ENCODE measurements at regions not wholly inside any gene's neighbourhood (a gene's known extent, or its start where the extent isn't known, plus 50 kb on each side); places are given as distances from the start of the nearest gene placed in this dataset.
A peak's percentile ranks its signal among the peaks of the same experiment; 100 is the strongest.

GRCh38 chrX:69286565-69286906 is 121.3 kb upstream of the PJA1 start:
- ChIA-PET CTCF (interaction anchor here (1.0 kb wide), 1 partner anchor 458 kb away, joined by 4 read pairs; the partner anchor contains the start of gene EFNB1), POLR2A (ENCODE audit: low non-redundant PET) (interaction anchor here (0.6 to 0.8 kb wide), 2 partner anchors 458 to 846 kb away, joined by 3 read pairs; partner anchors contain the start of gene EFNB1)
- TF ChIP-seq EZH2 (IDR thresholded peaks at IDR 0.05; ENCODE audit: borderline replicate concordance, low read depth, low read length, poor library complexity, severe bottlenecking): no peak
- TF ChIP-seq, protein P1, sequence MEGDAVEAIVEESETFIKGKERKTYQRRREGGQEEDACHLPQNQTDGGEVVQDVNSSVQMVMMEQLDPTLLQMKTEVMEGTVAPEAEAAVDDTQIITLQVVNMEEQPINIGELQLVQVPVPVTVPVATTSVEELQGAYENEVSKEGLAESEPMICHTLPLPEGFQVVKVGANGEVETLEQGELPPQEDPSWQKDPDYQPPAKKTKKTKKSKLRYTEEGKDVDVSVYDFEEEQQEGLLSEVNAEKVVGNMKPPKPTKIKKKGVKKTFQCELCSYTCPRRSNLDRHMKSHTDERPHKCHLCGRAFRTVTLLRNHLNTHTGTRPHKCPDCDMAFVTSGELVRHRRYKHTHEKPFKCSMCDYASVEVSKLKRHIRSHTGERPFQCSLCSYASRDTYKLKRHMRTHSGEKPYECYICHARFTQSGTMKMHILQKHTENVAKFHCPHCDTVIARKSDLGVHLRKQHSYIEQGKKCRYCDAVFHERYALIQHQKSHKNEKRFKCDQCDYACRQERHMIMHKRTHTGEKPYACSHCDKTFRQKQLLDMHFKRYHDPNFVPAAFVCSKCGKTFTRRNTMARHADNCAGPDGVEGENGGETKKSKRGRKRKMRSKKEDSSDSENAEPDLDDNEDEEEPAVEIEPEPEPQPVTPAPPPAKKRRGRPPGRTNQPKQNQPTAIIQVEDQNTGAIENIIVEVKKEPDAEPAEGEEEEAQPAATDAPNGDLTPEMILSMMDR (conservative IDR thresholded peaks at IDR 0.05; ENCODE audit: low read depth, low read length): no peak
- Histone ChIP-seq H3K27me3 (replicated peaks; ENCODE audit: insufficient read depth, low read depth, low read length, poor library complexity) (no peaks in the 10 kb centered on the region), H3K4me1 (ENCODE audit: insufficient read depth, low read length, poor library complexity, severe bottlenecking) (peaks cover 76% of the 10 kb centered on the region), H3K36me3 (ENCODE audit: insufficient read depth, low read length, poor library complexity, severe bottlenecking) (no peaks in the 10 kb centered on the region), H3K9me3 (ENCODE audit: low read depth, low read length, poor library complexity, severe bottlenecking) (no peaks in the 10 kb centered on the region), H3K4me3 (ENCODE audit: low read depth, low read length, poor library complexity, severe bottlenecking) (peak overlapping the region; percentile 39), H3K27ac (ENCODE audit: low read depth, low read length, poor library complexity, severe bottlenecking) (peak overlapping the region; percentile 80)
- intact Hi-C loops (cut with micrococcal nuclease; ENCODE audit: unreplicated experiment): loop anchor here (1.0 to 10.0 kb wide), 7 partner anchors 100 to 1092 kb away; no protein-coding TSS in a partner anchor
- no TSS peak for BruUV-seq (replicated peaks)
- no peak for DNase-seq (ENCODE audit: low spot score)

GRCh38 chrX:69285881-69286564 is 120.8 kb upstream of the PJA1 start:
- POLR2A ChIA-PET (ENCODE audit: low non-redundant PET): no interaction called here
- Histone ChIP-seq H3K27me3 (replicated peaks; ENCODE audit: insufficient read depth, low read depth, low read length, poor library complexity) (no peaks in the 10 kb centered on the region), H3K27ac (ENCODE audit: low read depth, low read length, poor library complexity, severe bottlenecking) (peak overlapping the region; percentile 80), H3K4me1 (ENCODE audit: insufficient read depth, low read length, poor library complexity, severe bottlenecking) (peaks cover 75% of the 10 kb centered on the region), H3K9me3 (ENCODE audit: low read depth, low read length, poor library complexity, severe bottlenecking) (no peaks in the 10 kb centered on the region), H3K4me3 (ENCODE audit: low read depth, low read length, poor library complexity, severe bottlenecking) (peak overlapping the region; percentile 39), H3K36me3 (ENCODE audit: insufficient read depth, low read length, poor library complexity, severe bottlenecking) (no peaks in the 10 kb centered on the region)
- BruUV-seq (replicated peaks): no TSS peak
- peak; percentile 91 for DNase-seq (ENCODE audit: low spot score)
- CTCF ChIA-PET: interaction anchor here (1.0 to 2.0 kb wide), 2 partner anchors 457 to 458 kb away, joined by 4 to 8 read pairs; partner anchors contain the start of gene EFNB1
- intact Hi-C loops (cut with micrococcal nuclease; ENCODE audit: unreplicated experiment): loop anchor here (1.0 to 10.0 kb wide), 8 partner anchors 64 to 1091 kb away; no protein-coding TSS in a partner anchor
- TF ChIP-seq EZH2 (IDR thresholded peaks at IDR 0.05; ENCODE audit: borderline replicate concordance, low read depth, low read length, poor library complexity, severe bottlenecking): no peak
- TF ChIP-seq, protein P1 (conservative IDR thresholded peaks at IDR 0.05; ENCODE audit: low read depth, low read length): peak; percentile 97

- TSS peak; percentile 16 for BruUV-seq (replicated peaks)
- ChIA-PET POLR2A (ENCODE audit: low non-redundant PET) (no interaction called here), CTCF (interaction anchor here (2.0 kb wide), 1 partner anchor 457 kb away, joined by 8 read pairs; no protein-coding TSS in a partner anchor)
- no peaks in the 10 kb centered on the region for H3K9me3 ChIP-seq (ENCODE audit: low read depth, low read length, poor library complexity, severe bottlenecking)
- H3K27me3 ChIP-seq (replicated peaks; ENCODE audit: insufficient read depth, low read depth, low read length, poor library complexity): no peaks in the 10 kb centered on the region
- intact Hi-C loops (cut with micrococcal nuclease; ENCODE audit: unreplicated experiment): loop anchor here (1.0 to 10.0 kb wide), 4 partner anchors 63 to 1091 kb away; no protein-coding TSS in a partner anchor
- peaks cover 76% of the 10 kb centered on the region for H3K4me1 ChIP-seq (ENCODE audit: insufficient read depth, low read length, poor library complexity, severe bottlenecking)
- peak overlapping the region; percentile 80 for H3K27ac ChIP-seq (ENCODE audit: low read depth, low read length, poor library complexity, severe bottlenecking)
- no peak for DNase-seq (ENCODE audit: low spot score)
- no peak for TF ChIP-seq EZH2 (IDR thresholded peaks at IDR 0.05; ENCODE audit: borderline replicate concordance, low read depth, low read length, poor library complexity, severe bottlenecking)
- TF ChIP-seq, protein P1 (conservative IDR thresholded peaks at IDR 0.05; ENCODE audit: low read depth, low read length): no peak
- no peaks in the 10 kb centered on the region for H3K36me3 ChIP-seq (ENCODE audit: insufficient read depth, low read length, poor library complexity, severe bottlenecking)
- peak overlapping the region; percentile 39 for H3K4me3 ChIP-seq (ENCODE audit: low read depth, low read length, poor library complexity, severe bottlenecking)
Measured at GRCh38 chrX:69285401-69285877, 120.2 kb upstream of the PJA1 start.

All from A673 (cell line).